Fibroblast of the aortic adventitia (primary cell): ENCODE measurements at regions not wholly inside any gene's neighbourhood (a gene's known extent, or its start where the extent isn't known, plus 50 kb on each side); places are given as distances from the start of the nearest gene placed in this dataset.

Source experiments
- DNase-seq: peaks from one replicate; pipeline ENCODE4 v3.0.0-alpha.2; 2010; ENCODE audit warnings: low read depth
- H3K4me3 ChIP-seq: 2 replicates; pipeline ENCODE4 v1.5.1; 2011; ENCODE audit warnings: low read depth, mild to moderate bottlenecking, control low read depth, low read length, moderate library complexity
- CTCF ChIP-seq: IDR thresholded peaks from 2 replicates; pipeline ENCODE4 v1.5.1; 2011; ENCODE audit warnings: mild to moderate bottlenecking, low read length, control low read depth, inconsistent platforms; ENCODE audit not compliant: insufficient read depth

GRCh38 chr6:147621263-147621662, 112.8 kb downstream of the SAMD5 start:
- no peak for TF ChIP-seq CTCF
- no peak overlapping the region for H3K4me3 ChIP-seq
- peak; percentile 19 for DNase-seq

DNA sequence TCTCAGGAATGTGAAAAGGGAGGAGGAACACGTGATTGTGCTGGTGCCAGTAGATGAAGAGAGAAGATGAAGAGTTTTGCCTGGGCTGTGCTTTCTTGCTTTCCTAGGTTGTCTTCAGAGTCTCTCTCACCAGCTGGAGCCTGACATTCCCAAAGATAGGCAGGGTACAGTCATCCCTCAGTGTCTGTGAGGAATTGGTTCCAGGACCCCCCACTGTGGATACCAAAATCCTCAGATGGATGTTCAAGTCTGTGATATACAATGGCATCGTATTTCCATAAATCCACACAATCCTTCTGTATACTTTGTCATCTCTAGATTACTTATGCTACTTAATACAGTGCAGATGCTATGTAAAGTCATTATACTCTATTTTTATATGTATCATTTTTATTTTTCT, 113.5 kb downstream of the SAMD5 start:
- no peak for TF ChIP-seq CTCF

GRCh38 chr6:147624946-147625515, 116.5 kb downstream of the SAMD5 start:
- no peak overlapping the region for H3K4me3 ChIP-seq
- DNase-seq: no peak
- no peak for TF ChIP-seq CTCF

More for the DNA sequence above, 113.5 kb downstream of the SAMD5 start:
- no peak for DNase-seq
- no peak overlapping the region for H3K4me3 ChIP-seq

- no peak for DNase-seq
- no peak overlapping the region for H3K4me3 ChIP-seq
- no peak for TF ChIP-seq CTCF
Observed at GRCh38 chr6:147625946-147626345, 117.5 kb downstream of the SAMD5 start.

DNA sequence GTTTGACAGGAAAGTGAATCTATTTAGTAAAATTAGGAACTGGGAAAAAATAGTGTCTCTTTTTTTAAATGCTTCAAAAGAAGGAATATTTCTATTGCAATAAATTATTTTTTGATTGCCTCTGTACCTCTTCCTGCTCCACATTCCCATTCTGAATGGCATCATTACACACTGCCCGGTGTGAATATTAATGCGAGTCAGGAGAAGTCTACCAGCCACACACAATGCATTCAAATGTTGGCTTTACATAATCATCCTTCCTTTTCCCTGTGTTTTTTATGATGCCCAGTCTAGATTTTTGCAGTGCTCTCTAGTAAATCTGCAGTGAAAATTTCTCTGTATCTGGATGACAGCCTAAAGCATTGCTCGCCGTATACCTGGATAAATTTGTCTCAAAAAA, 118.9 kb downstream of the SAMD5 start:
- DNase-seq: no peak
- H3K4me3 ChIP-seq: no peak overlapping the region
- TF ChIP-seq CTCF: no peak

DNA sequence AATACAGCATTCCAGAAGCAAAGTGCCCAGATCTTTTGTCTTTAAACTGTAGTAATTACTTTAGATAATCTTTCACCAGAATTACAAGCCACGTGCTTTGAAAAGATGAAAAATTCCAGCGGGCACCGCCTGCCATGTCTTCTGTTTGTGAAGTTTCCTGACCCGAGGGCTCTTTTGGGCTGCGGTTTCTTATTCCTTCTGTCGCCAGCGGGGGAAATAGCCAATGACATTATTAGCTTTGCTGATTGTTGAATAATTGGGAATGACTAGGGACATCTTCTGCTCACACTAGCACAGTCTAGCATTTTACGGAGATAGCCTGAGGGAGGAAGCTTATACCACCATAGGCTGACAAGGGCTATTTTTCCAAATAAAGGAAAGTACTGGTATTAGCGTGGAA, 124.7 kb downstream of the SAMD5 start:
- no peak for DNase-seq
- H3K4me3 ChIP-seq: no peak overlapping the region
- TF ChIP-seq CTCF: no peak

GRCh38 chr6:147637620-147638195, 129.2 kb downstream of the SAMD5 start:
- H3K4me3 ChIP-seq: no peak overlapping the region
- no peak for DNase-seq
- no peak for TF ChIP-seq CTCF
